ENCODE measurements at regions not wholly inside any gene's neighbourhood (a gene's known extent, or its start where the extent isn't known, plus 50 kb on each side); places are given as distances from the start of the nearest gene placed in this dataset.

GRCh38 chr1:224874775-224875174 is 54.7 kb upstream of the DNAH14 start:
- CTCF ChIA-PET: interaction anchor here (1.1 to 3.6 kb wide), 3 partner anchors 20 to 48 kb away, joined by 3 to 21 read pairs (median 7); no protein-coding TSS in a partner anchor
- POLR2A ChIA-PET: no interaction called here
- TF ChIP-seq PKNOX1 (IDR thresholded peaks at IDR 0.05) (peak; percentile 78), FOXM1 (IDR thresholded peaks at IDR 0.05; ENCODE audit: borderline replicate concordance) (no peak)
- DNase-seq (ENCODE audit: extremely low spot score): no peak

GRCh38 chr1:224879162-224879803 is 50.2 kb upstream of the DNAH14 start:
- ChIA-PET CTCF (no interaction called here), POLR2A (interaction anchor here (0.5 to 0.6 kb wide), 2 partner anchors 91 to 333 kb away, joined by 3 to 4 read pairs; no protein-coding TSS in a partner anchor)
- DNase-seq (ENCODE audit: extremely low spot score): no peak
- TF ChIP-seq LEF1 (IDR thresholded peaks at IDR 0.05; ENCODE audit: borderline replicate concordance) (no peak), PKNOX1 (IDR thresholded peaks at IDR 0.05) (peak; percentile 47), SUZ12 (IDR thresholded peaks at IDR 0.05) (no peak), CTBP1 (IDR thresholded peaks at IDR 0.05; ENCODE audit: borderline replicate concordance) (no peak)

Measured in HEK293T (cell line).